ENCODE measurements at regions not wholly inside any gene's neighbourhood (a gene's known extent, or its start where the extent isn't known, plus 50 kb on each side); places are given as distances from the start of the nearest gene placed in this dataset.

- 40 to 69% (median 52%) methylated on average over 5 to 6 of the region's 6 CpGs for WGBS, 3 donors
These were observed 62.8 kb upstream of the LINGO1 start for GRCh38 chr15:77695548-77695947.

DNA sequence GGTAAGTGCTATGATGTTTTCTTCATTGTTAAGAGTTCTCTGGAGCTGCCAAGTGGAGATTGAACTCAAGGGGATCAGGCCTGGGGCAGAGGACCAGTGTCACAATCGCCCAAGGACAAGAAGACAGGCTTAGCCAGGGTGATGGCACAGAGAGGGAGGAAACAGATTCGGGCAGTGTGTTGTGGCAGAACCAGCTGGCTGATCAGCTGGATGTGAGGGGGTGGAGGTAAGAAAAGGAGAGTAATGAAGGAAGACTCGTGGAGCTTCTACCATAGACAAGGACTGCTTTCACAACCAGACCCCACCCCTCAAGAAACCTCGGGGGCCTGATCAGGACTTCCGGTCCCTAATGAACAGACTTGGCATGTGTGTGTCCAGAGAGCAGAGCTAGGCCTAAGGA, 60.9 kb upstream of the LINGO1 start:
- 61 to 73% (median 63%) methylated on average over 5 of the region's 5 CpGs for WGBS, 3 donors
- no peak overlapping the region for H3K27ac ChIP-seq (ENCODE audit: low read depth, low read length)

More at GRCh38 chr15:77695548-77695947, 62.8 kb upstream of the LINGO1 start:
- no peak overlapping the region for H3K27ac ChIP-seq (ENCODE audit: low read depth, low read length)

GRCh38 chr15:77692614-77693013, 59.9 kb upstream of the LINGO1 start:
- H3K27ac ChIP-seq (ENCODE audit: low read depth, low read length): no peak overlapping the region
- WGBS, 3 donors: 61 to 72% (median 63%) methylated on average over 11 of the region's 11 CpGs

DNA sequence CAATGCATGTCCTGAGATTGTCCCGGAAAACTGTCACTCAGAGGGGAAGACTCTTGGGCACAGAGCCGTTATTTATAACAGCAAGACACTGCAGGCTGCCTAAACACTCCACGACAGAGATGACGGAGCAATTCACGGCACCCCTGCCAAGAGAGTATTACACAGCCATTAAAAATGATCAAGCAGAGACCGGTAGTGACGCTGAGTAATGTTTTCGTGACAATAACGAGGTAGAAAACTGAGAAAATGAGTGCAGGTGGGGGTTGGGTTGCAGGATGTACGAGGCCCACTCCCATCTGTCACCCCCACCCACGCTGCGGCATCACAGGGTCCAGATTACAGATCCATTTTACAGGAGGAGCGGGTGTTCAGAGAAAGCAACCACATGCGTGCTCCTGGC, 58.9 kb upstream of the LINGO1 start:
- WGBS, 3 donors: 70 to 82% (median 78%) methylated on average over 14 of the region's 14 CpGs

DNA sequence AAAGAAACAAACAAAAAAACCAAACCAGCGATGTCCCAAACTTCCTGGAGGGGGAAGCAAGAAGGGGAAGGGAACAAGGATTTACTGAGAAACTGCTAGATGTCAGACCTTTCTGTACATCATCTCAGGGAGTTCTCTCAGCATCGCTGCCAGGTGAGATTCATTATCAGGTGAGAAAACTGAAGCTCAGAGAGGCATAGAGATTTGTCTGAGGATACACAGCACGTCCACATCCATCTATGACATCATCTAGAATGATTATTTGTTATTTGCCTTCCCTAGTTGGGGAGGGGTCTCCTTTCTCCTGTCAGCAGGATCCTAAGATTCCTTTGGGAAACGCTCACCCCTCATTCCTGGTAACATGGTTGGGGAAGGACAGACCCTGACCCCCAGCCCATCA, 57.1 kb upstream of the LINGO1 start:
- 59 to 74% (median 68%) methylated on average over 4 of the region's 4 CpGs for WGBS, 3 donors

More for the DNA sequence above, 58.9 kb upstream of the LINGO1 start:
- no peak overlapping the region for H3K27ac ChIP-seq (ENCODE audit: low read depth, low read length)

DNA sequence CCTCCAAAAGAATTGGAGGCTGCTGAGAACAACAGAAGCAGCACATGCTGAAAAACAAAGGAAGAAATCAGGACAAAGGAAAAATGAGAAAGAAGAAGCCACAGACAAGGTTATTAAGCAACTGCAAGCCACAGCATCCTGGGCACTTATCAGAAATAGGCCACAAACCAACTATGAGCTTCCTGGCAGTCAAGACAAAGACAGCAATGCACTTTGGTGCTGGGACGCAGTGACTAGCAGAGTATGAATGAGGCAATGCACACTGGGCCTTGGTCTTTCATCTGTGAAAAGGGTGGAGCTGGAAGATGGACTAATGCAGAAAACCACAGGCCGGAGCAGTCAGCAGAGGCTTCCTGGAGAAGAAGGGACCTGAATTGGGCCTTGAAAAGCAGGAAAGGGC, 56.0 kb upstream of the LINGO1 start:
- 48 to 81% (median 59%) methylated on average over 2 of the region's 2 CpGs for WGBS, 3 donors
- no peak overlapping the region for H3K27ac ChIP-seq (ENCODE audit: low read depth, low read length)

More for the DNA sequence above, 57.1 kb upstream of the LINGO1 start:
- no peak overlapping the region for H3K27ac ChIP-seq (ENCODE audit: low read depth, low read length)

GRCh38 chr15:77688266-77688665, 55.6 kb upstream of the LINGO1 start:
- H3K27ac ChIP-seq (ENCODE audit: low read depth, low read length): no peak overlapping the region
- WGBS, 3 donors: 59 to 81% (median 73%) methylated on average over 8 of the region's 8 CpGs

- WGBS, 3 donors: 80 to 87% (median 84%) methylated on average over 7 of the region's 7 CpGs
- H3K27ac ChIP-seq (ENCODE audit: low read depth, low read length): no peak overlapping the region
These were observed 52.5 kb upstream of the LINGO1 start for GRCh38 chr15:77685082-77685815.

- WGBS, 3 donors: 76 to 85% (median 85%) methylated on average over 7 of the region's 7 CpGs
- no peak overlapping the region for H3K27ac ChIP-seq (ENCODE audit: low read depth, low read length)
These were observed 51.8 kb upstream of the LINGO1 start for GRCh38 chr15:77684341-77685081.

GRCh38 chr15:77682564-77682963, 49.9 kb upstream of the LINGO1 start:
- H3K27ac ChIP-seq (ENCODE audit: low read depth, low read length): no peak overlapping the region
- WGBS, 3 donors: 41 to 49% (median 45%) methylated on average over 9 of the region's 9 CpGs

Data from adipose tissue (tissue), 3 donors.